KBM-7 (cell line): ENCODE measurements at regions not wholly inside any gene's neighbourhood (a gene's known extent, or its start where the extent isn't known, plus 50 kb on each side); places are given as distances from the start of the nearest gene placed in this dataset.
"Not testable (repeated sequence)": the region's sequence is repeated elsewhere in the genome, so short reads cannot be mapped to it uniquely, and the experiment has no call there.

ENCODE experiments used
- DNase-seq: peaks from one replicate; pipeline ENCODE4 v3.0.0-alpha.2; 2015
- in situ Hi-C: fragments of 300-500 bp; cut with MboI; formaldehyde crosslinking; loops from 2 replicates; pipeline ENCODE4 v1.14.3; 2020; ENCODE audit warnings: low sequenced_read_pairs, low pct_unique_long_range_greater_than_20kb, mixed read lengths

- no peak for DNase-seq
- in situ Hi-C loops, result no loop called here
These were observed 66.3 kb upstream of the UFM1 start for GRCh38 chr13:38283346-38283745.

GRCh38 chr13:38265132-38265497, 84.5 kb upstream of the UFM1 start:
- DNase-seq, result no peak
- in situ Hi-C loops, result no loop called here

GRCh38 chr13:38264363-38265131, 85.1 kb upstream of the UFM1 start:
- DNase-seq, result no peak
- in situ Hi-C loops, result no loop called here

GRCh38 chr13:38262211-38262610, 87.4 kb upstream of the UFM1 start:
- in situ Hi-C loops, result no loop called here
- DNase-seq, result no peak

- in situ Hi-C loops, result no loop called here
- DNase-seq, result no peak
These were observed 94.1 kb upstream of the UFM1 start for GRCh38 chr13:38255600-38255999.

- in situ Hi-C loops, result no loop called here
- DNase-seq, result no peak
These were observed 109.8 kb upstream of the UFM1 start for GRCh38 chr13:38239874-38240273.

GRCh38 chr13:38228322-38228721, 121.3 kb upstream of the UFM1 start:
- in situ Hi-C loops, result no loop called here
- no peak for DNase-seq

- in situ Hi-C loops, result no loop called here
- no peak for DNase-seq
These were observed 123.2 kb upstream of the UFM1 start for GRCh38 chr13:38226496-38226895.

- DNase-seq, result no peak
- in situ Hi-C loops, result no loop called here
These were observed 126.6 kb upstream of the UFM1 start for GRCh38 chr13:38223089-38223488.

GRCh38 chr13:38221120-38221519, 128.5 kb upstream of the UFM1 start:
- DNase-seq, in situ Hi-C loops: not testable (repeated sequence)

GRCh38 chr13:38216181-38216580, 133.5 kb upstream of the UFM1 start:
- in situ Hi-C loops, result no loop called here
- DNase-seq, result no peak

GRCh38 chr13:38213314-38213713, 136.3 kb upstream of the UFM1 start:
- DNase-seq, result no peak
- in situ Hi-C loops, result no loop called here

GRCh38 chr13:38210928-38211596, 138.6 kb upstream of the UFM1 start:
- DNase-seq, result no peak

GRCh38 chr13:38204556-38204955, 145.1 kb upstream of the UFM1 start:
- DNase-seq, result no peak
- in situ Hi-C loops, result no loop called here

More at GRCh38 chr13:38210928-38211596, 138.6 kb upstream of the UFM1 start:
- in situ Hi-C loops, result no loop called here

- in situ Hi-C loops, result no loop called here
- no peak for DNase-seq
These were observed 146.9 kb upstream of the UFM1 start for GRCh38 chr13:38202740-38203139.

- in situ Hi-C loops, result no loop called here
- DNase-seq, result no peak
These were observed 158.6 kb upstream of the UFM1 start for GRCh38 chr13:38191016-38191415.

GRCh38 chr13:38180670-38181069, 169.0 kb upstream of the UFM1 start:
- in situ Hi-C loops, result no loop called here
- no peak for DNase-seq

- in situ Hi-C loops, result no loop called here
- DNase-seq, result no peak
These were observed 169.5 kb upstream of the UFM1 start for GRCh38 chr13:38180126-38180525.

- no peak for DNase-seq
- in situ Hi-C loops, result no loop called here
These were observed 173.0 kb upstream of the UFM1 start for GRCh38 chr13:38176664-38177063.

GRCh38 chr13:38173403-38173802, 176.2 kb upstream of the UFM1 start:
- DNase-seq, result no peak
- in situ Hi-C loops, result no loop called here
